ENCODE measurements at regions not wholly inside any gene's neighbourhood (a gene's known extent, or its start where the extent isn't known, plus 50 kb on each side); places are given as distances from the start of the nearest gene placed in this dataset.
A peak's percentile ranks its signal among the peaks of the same experiment; 100 is the strongest.

- DNase-seq (ENCODE audit: low read depth, low spot score) (peak; percentile 34), FAIRE-seq (no peak), ATAC-seq (peak; percentile 98)
- Histone ChIP-seq H4K20me1 (ENCODE audit: control insufficient read depth, insufficient read depth) (no peaks in the 10 kb centered on the region), H3K9me3 (replicated peaks; ENCODE audit: control insufficient read depth, insufficient read depth, low read length) (no peaks in the 10 kb centered on the region), H3K27ac (ENCODE audit: control insufficient read depth, insufficient read depth) (no peak overlapping the region), H3K79me2 (ENCODE audit: control insufficient read depth, insufficient read depth, low read length) (no peaks in the 10 kb centered on the region), H3K36me3 (ENCODE audit: control insufficient read depth in 2 of 2, insufficient read depth in 2 of 2, low read length in 1 of 2) (no peaks in the 10 kb centered on the region), H2AFZ (ENCODE audit: control insufficient read depth, low read depth, low read length) (no peak overlapping the region), H3K4me3 (no peak overlapping the region), H3K4me1 (ENCODE audit: control insufficient read depth, insufficient read depth, low read length) (no peaks in the 10 kb centered on the region), H3K4me2 (ENCODE audit: control insufficient read depth, insufficient read depth) (no peak overlapping the region), H3K9ac (ENCODE audit: control insufficient read depth, insufficient read depth, low read length) (no peak overlapping the region), H3K27me3 (replicated peaks in 1 of 2; ENCODE audit: control insufficient read depth in 2 of 2, insufficient read depth in 2 of 2, low read length in 1 of 2) (no peaks in the 10 kb centered on the region)
- whole genome bisulfite sequencing (ENCODE audit: insufficient coverage, insufficient replicate concordance, low lambda C conversion rate, missing lambda C conversion rate): 0% methylated on average over 2 of the region's 2 CpGs
- SMC1A ChIA-PET (ENCODE audit: uncharacterized antibody, unreplicated experiment): interaction anchor here (3.6 kb wide), 1 partner anchor 25 kb away, joined by 12 read pairs; no protein-coding TSS in a partner anchor
- no TSS peak for BruUV-seq (replicated peaks)
- RAD21 ChIA-PET (ENCODE audit: unreplicated experiment): no interaction called here
- in situ Hi-C loops (cut with MboI) (no loop called here), intact Hi-C loops (cut with micrococcal nuclease; ENCODE audit: unreplicated experiment) (loop anchor here (2.0 kb wide), 1 partner anchor 117 kb away; no protein-coding TSS in a partner anchor)
- CTCF ChIA-PET: no interaction called here
- POLR2A ChIA-PET: no interaction called here
- TF ChIP-seq STAT3 (IDR thresholded peaks at IDR 0.05; ENCODE audit: low read depth, low read length): peak; percentile 82; the same call in 1 of the 2 replicates
- 0 out of 2 replicates have a peak, but pooled peaks have one; percentile 7 for TF ChIP-seq ZNF24 (IDR thresholded peaks at IDR 0.05)
- peak; percentile 60; the same call in 1 of the 2 replicates for TF ChIP-seq NR2F1 (conservative IDR thresholded peaks at IDR 0.05)
- peak; percentile 92 for TF ChIP-seq RAD51 (IDR thresholded peaks at IDR 0.05)
- peak; percentile 91 to 93; a peak in 3 of 4 replicates for TF ChIP-seq EP300 (IDR thresholded peaks at IDR 0.05; ENCODE audit: borderline replicate concordance in 1 of 2, control insufficient read depth in 1 of 2, low read depth in 2 of 2, low read length in 2 of 2)
- TF ChIP-seq, protein P1, sequence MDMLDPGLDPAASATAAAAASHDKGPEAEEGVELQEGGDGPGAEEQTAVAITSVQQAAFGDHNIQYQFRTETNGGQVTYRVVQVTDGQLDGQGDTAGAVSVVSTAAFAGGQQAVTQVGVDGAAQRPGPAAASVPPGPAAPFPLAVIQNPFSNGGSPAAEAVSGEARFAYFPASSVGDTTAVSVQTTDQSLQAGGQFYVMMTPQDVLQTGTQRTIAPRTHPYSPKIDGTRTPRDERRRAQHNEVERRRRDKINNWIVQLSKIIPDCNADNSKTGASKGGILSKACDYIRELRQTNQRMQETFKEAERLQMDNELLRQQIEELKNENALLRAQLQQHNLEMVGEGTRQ (IDR thresholded peaks at IDR 0.05; ENCODE audit: borderline replicate concordance, low read depth, low read length): peak; percentile 54; the same call in 1 of the 2 replicates
- TF ChIP-seq SUPT20H (IDR thresholded peaks at IDR 0.05; ENCODE audit: borderline replicate concordance, control insufficient read depth, low read depth, low read length): no peak
- TF ChIP-seq BHLHE40 (IDR thresholded peaks at IDR 0.05; ENCODE audit: borderline replicate concordance in 1 of 2, low read depth in 2 of 2, low read length in 1 of 2): peak; percentile 62 to 83
- 0 out of 2 replicates have a peak, but pooled peaks have one; percentile 64 for TF ChIP-seq BCL11A (IDR thresholded peaks at IDR 0.05; ENCODE audit: low read depth, low read length)
- TF ChIP-seq, protein P2, sequence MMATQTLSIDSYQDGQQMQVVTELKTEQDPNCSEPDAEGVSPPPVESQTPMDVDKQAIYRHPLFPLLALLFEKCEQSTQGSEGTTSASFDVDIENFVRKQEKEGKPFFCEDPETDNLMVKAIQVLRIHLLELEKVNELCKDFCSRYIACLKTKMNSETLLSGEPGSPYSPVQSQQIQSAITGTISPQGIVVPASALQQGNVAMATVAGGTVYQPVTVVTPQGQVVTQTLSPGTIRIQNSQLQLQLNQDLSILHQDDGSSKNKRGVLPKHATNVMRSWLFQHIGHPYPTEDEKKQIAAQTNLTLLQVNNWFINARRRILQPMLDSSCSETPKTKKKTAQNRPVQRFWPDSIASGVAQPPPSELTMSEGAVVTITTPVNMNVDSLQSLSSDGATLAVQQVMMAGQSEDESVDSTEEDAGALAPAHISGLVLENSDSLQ (IDR thresholded peaks at IDR 0.05): peak; percentile 66; the same call in 1 of the 2 replicates
- TF ChIP-seq, protein P3, sequence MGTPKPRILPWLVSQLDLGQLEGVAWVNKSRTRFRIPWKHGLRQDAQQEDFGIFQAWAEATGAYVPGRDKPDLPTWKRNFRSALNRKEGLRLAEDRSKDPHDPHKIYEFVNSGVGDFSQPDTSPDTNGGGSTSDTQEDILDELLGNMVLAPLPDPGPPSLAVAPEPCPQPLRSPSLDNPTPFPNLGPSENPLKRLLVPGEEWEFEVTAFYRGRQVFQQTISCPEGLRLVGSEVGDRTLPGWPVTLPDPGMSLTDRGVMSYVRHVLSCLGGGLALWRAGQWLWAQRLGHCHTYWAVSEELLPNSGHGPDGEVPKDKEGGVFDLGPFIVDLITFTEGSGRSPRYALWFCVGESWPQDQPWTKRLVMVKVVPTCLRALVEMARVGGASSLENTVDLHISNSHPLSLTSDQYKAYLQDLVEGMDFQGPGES (IDR thresholded peaks at IDR 0.05): no peak
- TF ChIP-seq TCF12 (IDR thresholded peaks at IDR 0.05; ENCODE audit: low read depth, low read length): 0 out of 2 replicates have a peak, but pooled peaks have one; percentile 8
- peak; percentile 29; the same call in 1 of the 2 replicates for TF ChIP-seq GATAD2B (conservative IDR thresholded peaks at IDR 0.05; ENCODE audit: low read depth)
- TF ChIP-seq IKZF2 (IDR thresholded peaks at IDR 0.05): peak; percentile 90 to 94
- TF ChIP-seq MEF2B (IDR thresholded peaks at IDR 0.05; ENCODE audit: partially characterized antibody, poor library complexity, severe bottlenecking): peak; percentile 50
- peak; percentile 95 for TF ChIP-seq MTA2 (IDR thresholded peaks at IDR 0.05; ENCODE audit: low read depth)
- no peak for TF ChIP-seq RFX5 (IDR thresholded peaks at IDR 0.05; ENCODE audit: low read depth, low read length)
- TF ChIP-seq CHD2 (IDR thresholded peaks at IDR 0.05; ENCODE audit: borderline replicate concordance, low read depth, low read length): peak; percentile 65; the same call in 1 of the 2 replicates
- peak; percentile 92 for TF ChIP-seq ATF7 (IDR thresholded peaks at IDR 0.05; ENCODE audit: low read depth)
- TF ChIP-seq SKIL (IDR thresholded peaks at IDR 0.05; ENCODE audit: low read depth, poor library complexity, severe bottlenecking): peak; percentile 37
Observed at GRCh38 chr2:81645745-81646301, 1341.3 kb upstream of the LRRTM1 start.
